ENCODE measurements at regions not wholly inside any gene's neighbourhood (a gene's known extent, or its start where the extent isn't known, plus 50 kb on each side); places are given as distances from the start of the nearest gene placed in this dataset.

DNA sequence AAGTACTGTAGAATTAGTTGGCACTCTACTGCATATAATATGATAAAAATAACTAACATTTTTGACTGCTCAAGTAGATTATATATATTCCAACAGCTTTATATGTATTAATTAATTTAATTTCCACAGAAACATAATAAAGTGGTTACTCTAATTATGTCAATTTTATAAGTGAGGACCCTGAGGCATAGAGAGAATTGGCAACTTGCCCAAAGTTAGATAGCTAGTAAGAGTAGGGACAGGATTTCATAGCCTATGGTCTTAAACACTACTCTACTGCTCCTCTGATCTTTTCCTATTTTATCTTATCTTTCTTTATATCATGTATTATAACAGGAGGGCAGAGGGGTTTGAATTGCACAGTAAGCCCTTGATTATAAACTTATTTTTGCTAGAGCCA lies 418.7 kb upstream of the SGO1 start:
- TF ChIP-seq EZH2 (IDR thresholded peaks at IDR 0.05; ENCODE audit: low read depth, low read length, severe bottlenecking) (no peak), ZNF274 (IDR thresholded peaks at IDR 0.05; ENCODE audit: borderline replicate concordance, extremely low read depth, low read length) (no peak), POLR2AphosphoS5 (IDR thresholded peaks at IDR 0.05; ENCODE audit: low read depth, low read length) (no peak), TAF1 (IDR thresholded peaks at IDR 0.05; ENCODE audit: low read depth, low read length) (no peak), KDM5A (IDR thresholded peaks at IDR 0.05; ENCODE audit: low read length) (no peak), TEAD4 (IDR thresholded peaks at IDR 0.05; ENCODE audit: low read depth, low read length) (no peak), POLR2A (IDR thresholded peaks at IDR 0.05; ENCODE audit: control extremely low read depth in 1 of 2, low read depth in 2 of 2, low read length in 2 of 2) (no peak), NANOG (IDR thresholded peaks at IDR 0.05; ENCODE audit: insufficient read depth, low read depth, low read length, poor library complexity, severe bottlenecking) (no peak), SIX5 (IDR thresholded peaks at IDR 0.05; ENCODE audit: low read depth, low read length) (no peak)
- TF ChIP-seq, protein P1, sequence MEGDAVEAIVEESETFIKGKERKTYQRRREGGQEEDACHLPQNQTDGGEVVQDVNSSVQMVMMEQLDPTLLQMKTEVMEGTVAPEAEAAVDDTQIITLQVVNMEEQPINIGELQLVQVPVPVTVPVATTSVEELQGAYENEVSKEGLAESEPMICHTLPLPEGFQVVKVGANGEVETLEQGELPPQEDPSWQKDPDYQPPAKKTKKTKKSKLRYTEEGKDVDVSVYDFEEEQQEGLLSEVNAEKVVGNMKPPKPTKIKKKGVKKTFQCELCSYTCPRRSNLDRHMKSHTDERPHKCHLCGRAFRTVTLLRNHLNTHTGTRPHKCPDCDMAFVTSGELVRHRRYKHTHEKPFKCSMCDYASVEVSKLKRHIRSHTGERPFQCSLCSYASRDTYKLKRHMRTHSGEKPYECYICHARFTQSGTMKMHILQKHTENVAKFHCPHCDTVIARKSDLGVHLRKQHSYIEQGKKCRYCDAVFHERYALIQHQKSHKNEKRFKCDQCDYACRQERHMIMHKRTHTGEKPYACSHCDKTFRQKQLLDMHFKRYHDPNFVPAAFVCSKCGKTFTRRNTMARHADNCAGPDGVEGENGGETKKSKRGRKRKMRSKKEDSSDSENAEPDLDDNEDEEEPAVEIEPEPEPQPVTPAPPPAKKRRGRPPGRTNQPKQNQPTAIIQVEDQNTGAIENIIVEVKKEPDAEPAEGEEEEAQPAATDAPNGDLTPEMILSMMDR (IDR thresholded peaks at IDR 0.05; ENCODE audit: control extremely low read depth in 1 of 3, insufficient read depth in 1 of 3, low read depth in 1 of 3, low read length in 3 of 3) = no peak
- TF ChIP-seq, protein P2, sequence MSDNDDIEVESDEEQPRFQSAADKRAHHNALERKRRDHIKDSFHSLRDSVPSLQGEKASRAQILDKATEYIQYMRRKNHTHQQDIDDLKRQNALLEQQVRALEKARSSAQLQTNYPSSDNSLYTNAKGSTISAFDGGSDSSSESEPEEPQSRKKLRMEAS (IDR thresholded peaks at IDR 0.05) = no peak
